ENCODE measurements at regions not wholly inside any gene's neighbourhood (a gene's known extent, or its start where the extent isn't known, plus 50 kb on each side); places are given as distances from the start of the nearest gene placed in this dataset.

- DNase-seq (ENCODE audit: low spot score) (no peak), ATAC-seq (no peak)
- no peak overlapping the region for H3K4me3 ChIP-seq
- no peaks in the 10 kb centered on the region for H4K20me1 ChIP-seq (replicated peaks; ENCODE audit: insufficient read depth)
- Mint-ChIP-seq H3K4me3 (no peak overlapping the region), H3K27ac (no peak overlapping the region), H3K27me3 (ENCODE audit: insufficient read depth, low read depth, poor library complexity) (peaks cover 3% of the 10 kb centered on the region), H3K4me1 (no peaks in the 10 kb centered on the region), H3K9me3 (no peaks in the 10 kb centered on the region; the same call in 2 of the 3 replicates), H3K36me3 (ENCODE audit: low read depth) (no peaks in the 10 kb centered on the region)
- no peaks in the 10 kb centered on the region for H3K79me2 ChIP-seq (replicated peaks; ENCODE audit: insufficient read depth)
- no peaks in the 10 kb centered on the region for H3F3A ChIP-seq (replicated peaks; ENCODE audit: low read depth)
- no peaks in the 10 kb centered on the region for H3K27me3 ChIP-seq (ENCODE audit: insufficient read depth)
- TF ChIP-seq REST (IDR thresholded peaks at IDR 0.05; ENCODE audit: unreplicated experiment) = no peak
- no peak for TF ChIP-seq ETS1 (IDR thresholded peaks at IDR 0.05)
- no peak for TF ChIP-seq POLR2AphosphoS5 (IDR thresholded peaks at IDR 0.05; ENCODE audit: low read depth)
- no peak for TF ChIP-seq CREB1 (CRISPR knock-in tag; IDR thresholded peaks at IDR 0.05; ENCODE audit: low read depth)
- TF ChIP-seq ZNF331 (CRISPR knock-in tag; IDR thresholded peaks at IDR 0.05; ENCODE audit: low read depth) = no peak
- no peak for TF ChIP-seq STAT1 (IDR thresholded peaks at IDR 0.05; ENCODE audit: unreplicated experiment)
- no peak for TF ChIP-seq ZNF462 (CRISPR knock-in tag; IDR thresholded peaks at IDR 0.05)
- no peak for TF ChIP-seq EZH2 (IDR thresholded peaks at IDR 0.05; ENCODE audit: low read depth, unreplicated experiment)
- no peak for TF ChIP-seq ZNF114 (CRISPR knock-in tag; IDR thresholded peaks at IDR 0.05)
- TF ChIP-seq NANOG (IDR thresholded peaks at IDR 0.05; ENCODE audit: borderline replicate concordance) = no peak
- no peak for TF ChIP-seq EZH2phosphoT487 (IDR thresholded peaks at IDR 0.05; ENCODE audit: unreplicated experiment)
- no peak for TF ChIP-seq CTCF (conservative IDR thresholded peaks at IDR 0.05; ENCODE audit: low read depth in 2 of 2)
- no peak for TF ChIP-seq JUNB (IDR thresholded peaks at IDR 0.05; ENCODE audit: unreplicated experiment)
- H2AFZ ChIP-seq = no peak overlapping the region
- no peak overlapping the region for H3K4me2 ChIP-seq
- no peak overlapping the region for H3K27ac ChIP-seq (ENCODE audit: low read depth)
- H3K36me3 ChIP-seq (ENCODE audit: insufficient read depth) = no peaks in the 10 kb centered on the region
- H3K4me1 ChIP-seq (ENCODE audit: insufficient read depth) = no peaks in the 10 kb centered on the region
- no peaks in the 10 kb centered on the region for H3K9me2 ChIP-seq (ENCODE audit: insufficient read depth)
Measured at GRCh38 chr6:105921781-105922180, 164.4 kb upstream of the PRDM1 start.
